ENCODE measurements at regions not wholly inside any gene's neighbourhood (a gene's known extent, or its start where the extent isn't known, plus 50 kb on each side); places are given as distances from the start of the nearest gene placed in this dataset.

DNA sequence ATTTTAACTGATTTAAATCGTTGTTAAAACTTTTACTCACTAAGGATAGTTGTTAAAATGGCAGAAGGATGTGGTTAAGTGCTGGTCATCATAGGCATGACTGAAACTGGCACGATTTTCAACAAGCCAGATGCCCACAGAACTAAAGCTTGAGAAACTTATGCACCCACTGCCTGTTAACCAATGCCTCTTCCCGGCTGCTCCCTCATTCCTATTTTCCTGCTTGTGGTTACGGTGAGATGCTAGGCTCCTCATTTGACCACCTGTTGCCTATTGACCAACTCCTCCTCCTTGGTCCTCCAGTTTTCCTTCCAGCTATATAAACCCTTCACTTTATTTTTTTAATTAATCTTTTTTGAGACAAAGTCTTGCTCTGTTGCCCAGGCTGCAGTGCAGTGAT lies 238.7 kb downstream of the TFCP2L1 start:
- TF ChIP-seq, protein P1, sequence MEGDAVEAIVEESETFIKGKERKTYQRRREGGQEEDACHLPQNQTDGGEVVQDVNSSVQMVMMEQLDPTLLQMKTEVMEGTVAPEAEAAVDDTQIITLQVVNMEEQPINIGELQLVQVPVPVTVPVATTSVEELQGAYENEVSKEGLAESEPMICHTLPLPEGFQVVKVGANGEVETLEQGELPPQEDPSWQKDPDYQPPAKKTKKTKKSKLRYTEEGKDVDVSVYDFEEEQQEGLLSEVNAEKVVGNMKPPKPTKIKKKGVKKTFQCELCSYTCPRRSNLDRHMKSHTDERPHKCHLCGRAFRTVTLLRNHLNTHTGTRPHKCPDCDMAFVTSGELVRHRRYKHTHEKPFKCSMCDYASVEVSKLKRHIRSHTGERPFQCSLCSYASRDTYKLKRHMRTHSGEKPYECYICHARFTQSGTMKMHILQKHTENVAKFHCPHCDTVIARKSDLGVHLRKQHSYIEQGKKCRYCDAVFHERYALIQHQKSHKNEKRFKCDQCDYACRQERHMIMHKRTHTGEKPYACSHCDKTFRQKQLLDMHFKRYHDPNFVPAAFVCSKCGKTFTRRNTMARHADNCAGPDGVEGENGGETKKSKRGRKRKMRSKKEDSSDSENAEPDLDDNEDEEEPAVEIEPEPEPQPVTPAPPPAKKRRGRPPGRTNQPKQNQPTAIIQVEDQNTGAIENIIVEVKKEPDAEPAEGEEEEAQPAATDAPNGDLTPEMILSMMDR (IDR thresholded peaks at IDR 0.05), result no peak
- no peak for TF ChIP-seq POLR2A (IDR thresholded peaks at IDR 0.05)
